Tongue (tissue), 1 donor: ENCODE measurements at regions not wholly inside any gene's neighbourhood (a gene's known extent, or its start where the extent isn't known, plus 50 kb on each side); places are given as distances from the start of the nearest gene placed in this dataset.

ENCODE experiments used
- DNase-seq: peaks from one replicate; pipeline ENCODE4 v3.0.0-alpha.2; 2015

- no peak for DNase-seq
Measured at GRCh38 chr17:15109608-15110007, 155.5 kb downstream of the PMP22 start.

DNA sequence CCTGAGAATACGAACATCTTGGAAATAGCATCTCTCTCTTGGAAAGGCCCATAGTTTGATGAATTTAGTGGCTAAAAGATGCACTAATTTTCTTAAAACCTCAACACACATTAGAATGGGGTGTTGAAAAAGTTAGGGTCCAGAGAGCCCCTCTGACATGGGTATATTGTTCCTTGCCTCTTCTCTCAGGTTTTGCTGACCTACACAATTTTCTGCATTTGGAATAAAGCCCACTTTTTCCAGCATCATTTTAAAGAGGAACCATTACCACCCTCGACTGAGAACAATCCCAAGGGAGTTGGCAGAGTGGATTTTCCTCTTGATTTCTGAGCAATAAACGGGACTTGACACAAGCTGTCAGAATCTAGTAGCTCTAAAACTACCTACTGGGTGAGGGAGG, 156.1 kb downstream of the PMP22 start:
- DNase-seq, result no peak

DNA sequence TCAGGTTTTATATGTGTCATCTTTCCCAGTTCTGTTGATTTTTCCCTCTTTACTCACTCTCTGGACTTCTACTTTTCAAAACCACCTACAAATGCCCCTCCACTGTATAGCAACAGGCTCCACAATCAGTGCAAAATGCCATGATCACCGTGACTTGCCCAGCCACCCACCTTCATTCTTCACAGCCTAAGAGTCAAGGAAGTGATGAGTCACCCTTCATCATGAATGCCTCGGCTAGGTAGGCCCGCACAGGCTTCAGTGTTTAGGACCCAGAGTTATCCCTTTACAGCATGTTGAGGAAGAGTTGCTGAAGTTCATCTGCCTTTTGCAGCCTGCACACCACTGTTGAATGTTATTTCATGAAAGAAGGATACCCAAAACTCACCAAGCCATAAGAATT, 158.6 kb downstream of the PMP22 start:
- DNase-seq, result no peak

- no peak for DNase-seq
Measured at GRCh38 chr17:15103785-15104184, 161.3 kb downstream of the PMP22 start.

GRCh38 chr17:15101175-15101574, 164.0 kb downstream of the PMP22 start:
- no peak for DNase-seq

DNA sequence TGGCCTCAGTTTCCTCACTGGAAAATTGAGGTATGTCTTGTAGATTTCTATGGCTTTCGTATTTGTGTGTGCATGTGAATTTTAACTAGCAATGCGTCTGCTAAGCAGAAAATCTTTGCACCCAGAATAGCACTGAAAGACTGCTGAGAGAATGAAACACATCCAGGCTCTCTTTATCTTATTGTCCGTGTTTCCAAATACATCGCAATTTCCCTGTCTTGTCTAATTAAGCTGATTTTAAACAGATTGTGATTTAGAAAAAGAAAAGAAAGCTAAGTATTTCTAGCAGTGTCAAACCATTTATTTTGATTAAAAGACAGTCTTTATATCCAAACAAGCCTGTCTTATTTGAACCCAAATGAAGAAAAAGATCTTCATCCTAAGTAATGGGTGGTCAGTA, 168.6 kb downstream of the PMP22 start:
- DNase-seq, result peak; percentile 32

- no peak for DNase-seq
Measured at GRCh38 chr17:15095935-15096334, 169.2 kb downstream of the PMP22 start.

DNA sequence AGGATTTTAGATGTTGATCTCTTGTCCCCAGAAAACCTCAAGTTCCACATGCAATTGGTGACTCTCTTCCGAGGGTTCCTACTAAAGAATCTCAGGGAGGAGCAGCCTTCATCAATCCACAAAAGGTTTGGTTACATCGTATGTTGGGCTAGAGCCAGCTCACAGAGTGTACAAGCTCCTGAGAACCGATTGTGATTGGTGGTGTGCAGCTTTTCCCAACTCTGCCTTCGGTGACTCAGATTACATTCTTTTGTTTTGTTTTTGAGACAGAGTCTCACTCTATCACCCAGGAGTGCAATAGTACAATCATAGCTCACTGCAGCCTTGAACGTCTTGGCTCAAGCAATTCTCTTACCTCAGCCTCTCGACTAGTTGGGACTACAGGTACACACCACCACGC, 172.4 kb downstream of the PMP22 start:
- DNase-seq, result no peak

GRCh38 chr17:15092261-15092660, 172.9 kb downstream of the PMP22 start:
- DNase-seq, result no peak

GRCh38 chr17:15091825-15092224, 173.3 kb downstream of the PMP22 start:
- no peak for DNase-seq

GRCh38 chr17:15090533-15090932, 174.6 kb downstream of the PMP22 start:
- DNase-seq, result no peak

DNA sequence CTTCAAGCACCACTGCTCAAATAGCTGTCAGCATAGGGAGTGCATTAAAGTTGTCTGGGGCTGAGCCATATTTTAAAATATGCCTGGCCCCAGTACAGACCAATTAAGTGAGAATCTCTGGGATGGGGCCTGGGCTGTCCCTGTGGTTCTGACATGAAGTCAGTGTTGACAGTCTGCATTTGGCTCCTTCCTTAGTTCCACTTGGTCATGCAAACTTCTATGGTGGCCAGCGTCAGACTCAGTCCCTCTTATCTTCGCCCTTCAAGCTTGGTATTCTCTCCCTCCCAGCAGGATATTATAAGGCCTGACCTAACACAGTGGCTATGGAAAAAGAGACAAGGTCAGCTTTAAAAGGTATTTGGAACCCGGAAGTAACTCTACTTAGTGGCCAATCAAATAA, 177.2 kb downstream of the PMP22 start:
- no peak for DNase-seq

GRCh38 chr17:15086776-15087295, 178.3 kb downstream of the PMP22 start:
- peak; percentile 29 for DNase-seq

DNA sequence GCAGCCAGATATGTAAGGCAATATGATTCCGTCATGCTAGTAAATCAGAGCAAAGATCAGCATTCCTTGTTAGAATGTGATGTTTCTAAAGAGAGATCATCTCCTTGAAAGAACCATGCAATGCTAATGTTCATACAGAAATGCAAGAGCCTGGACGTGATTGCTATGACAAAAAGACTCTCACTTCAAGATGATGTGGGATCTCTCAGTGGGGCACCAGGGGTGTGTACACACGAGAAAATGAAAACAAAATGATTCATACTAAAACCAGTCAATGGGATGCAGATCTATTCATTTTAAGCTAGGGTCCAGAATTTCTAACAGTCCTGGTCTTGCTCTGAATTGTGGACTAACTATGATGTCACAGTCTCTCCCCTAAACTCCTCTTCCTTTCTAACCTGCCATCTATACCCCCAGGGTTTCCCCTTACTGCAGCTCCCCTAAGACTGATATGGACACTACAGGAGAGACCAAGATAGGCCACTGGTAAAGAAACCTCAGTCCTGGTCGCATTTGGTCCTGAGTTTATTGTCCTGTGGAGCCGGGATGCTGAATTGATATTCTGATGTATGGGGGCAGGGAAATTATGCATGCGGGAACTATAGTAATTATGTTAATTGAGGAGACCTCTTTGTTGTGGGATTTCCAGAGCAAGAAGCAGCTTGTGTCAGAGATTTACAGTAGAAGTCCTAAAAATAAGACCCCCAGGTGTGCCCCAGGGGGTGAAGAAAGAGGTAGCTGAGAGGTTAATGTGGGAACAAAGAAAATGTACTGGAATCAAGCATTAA, 179.0 kb downstream of the PMP22 start:
- no peak for DNase-seq

GRCh38 chr17:15083225-15083624, 181.9 kb downstream of the PMP22 start:
- no peak for DNase-seq

DNA sequence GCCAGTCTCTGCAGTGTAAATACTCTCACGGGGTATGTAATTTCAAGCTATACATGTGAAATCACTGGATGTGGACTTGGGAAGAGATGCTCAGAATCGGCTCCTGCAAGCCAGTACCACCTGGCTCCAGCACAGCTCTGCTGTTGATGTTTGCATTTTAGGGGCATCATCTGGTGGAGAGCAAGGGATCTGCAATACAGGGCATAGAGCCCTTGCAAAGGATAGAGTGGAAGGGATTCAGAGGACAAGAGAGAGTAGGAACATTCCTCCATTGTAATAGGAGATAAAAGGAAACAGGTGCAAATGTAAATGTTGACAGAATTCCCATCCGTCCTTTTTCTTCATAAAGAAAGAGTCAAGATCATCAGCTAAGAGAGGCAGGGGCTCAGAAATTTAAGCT, 184.1 kb downstream of the PMP22 start:
- DNase-seq, result no peak

GRCh38 chr17:15078570-15078969, 186.6 kb downstream of the PMP22 start:
- DNase-seq, result no peak

GRCh38 chr17:15076991-15077663, 188.0 kb downstream of the PMP22 start:
- DNase-seq, result no peak

DNA sequence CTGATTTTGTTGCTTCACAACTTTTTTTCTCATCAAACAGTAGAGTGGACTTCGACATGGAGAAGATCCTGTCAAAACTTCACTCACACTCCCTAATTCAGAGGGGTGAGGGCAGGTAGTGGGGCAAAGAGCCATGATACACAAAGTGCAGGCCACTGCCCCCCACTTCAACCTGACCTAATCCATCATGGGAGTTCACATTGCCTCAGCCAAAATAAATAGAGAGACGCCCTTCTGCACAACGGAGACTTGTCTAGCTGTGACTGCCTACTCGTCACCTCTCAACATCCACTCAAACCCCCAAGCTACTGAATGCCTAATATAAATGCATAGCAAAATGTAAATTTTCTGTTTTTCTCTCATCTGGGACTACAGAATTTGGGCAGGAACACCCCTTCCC, 213.2 kb downstream of the PMP22 start:
- DNase-seq, result peak; percentile 12

- DNase-seq, result no peak
Measured at GRCh38 chr17:15049795-15050160, 215.3 kb downstream of the PMP22 start.

DNA sequence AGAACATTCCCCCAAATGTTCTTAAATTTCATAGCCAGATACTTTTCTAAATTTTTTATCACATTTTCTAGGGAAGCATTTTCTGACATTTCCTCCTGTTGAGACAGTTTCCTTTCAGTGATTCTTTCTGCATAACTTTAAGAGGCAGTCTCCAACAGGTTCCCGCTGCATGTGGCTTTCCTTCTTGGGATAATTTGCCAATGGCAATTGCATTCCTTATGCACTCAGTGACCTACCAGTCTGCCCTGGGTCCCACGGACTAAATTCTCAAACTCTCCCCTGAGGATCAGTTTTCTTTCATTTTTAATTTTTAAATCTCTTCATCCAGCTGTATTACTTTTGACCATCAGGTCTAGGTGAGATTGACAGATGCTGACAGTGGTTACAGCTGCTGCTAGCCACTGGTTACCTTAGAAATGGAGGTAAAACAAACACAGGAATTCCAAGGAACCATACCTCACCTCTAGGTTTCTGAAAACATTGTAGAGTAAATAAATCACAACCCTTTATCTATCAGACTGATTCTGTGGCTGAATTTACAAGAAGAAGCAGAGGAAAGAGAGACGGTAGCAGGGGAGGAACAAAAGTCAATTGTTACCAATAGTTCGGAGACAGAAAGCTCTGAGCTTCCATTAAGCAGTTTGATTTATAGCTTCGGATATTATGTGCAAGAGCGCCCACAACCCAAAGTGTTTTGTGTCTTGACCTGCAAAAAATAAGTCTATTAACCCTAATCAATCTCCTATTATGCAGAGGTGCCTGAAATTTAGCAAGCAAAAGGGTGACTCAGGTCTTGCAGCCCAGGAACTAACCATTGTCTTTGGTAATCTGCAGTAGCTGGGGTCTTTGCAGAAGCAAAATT, 216.0 kb downstream of the PMP22 start:
- no peak for DNase-seq

GRCh38 chr17:15048381-15048780, 216.7 kb downstream of the PMP22 start:
- DNase-seq, result no peak

DNA sequence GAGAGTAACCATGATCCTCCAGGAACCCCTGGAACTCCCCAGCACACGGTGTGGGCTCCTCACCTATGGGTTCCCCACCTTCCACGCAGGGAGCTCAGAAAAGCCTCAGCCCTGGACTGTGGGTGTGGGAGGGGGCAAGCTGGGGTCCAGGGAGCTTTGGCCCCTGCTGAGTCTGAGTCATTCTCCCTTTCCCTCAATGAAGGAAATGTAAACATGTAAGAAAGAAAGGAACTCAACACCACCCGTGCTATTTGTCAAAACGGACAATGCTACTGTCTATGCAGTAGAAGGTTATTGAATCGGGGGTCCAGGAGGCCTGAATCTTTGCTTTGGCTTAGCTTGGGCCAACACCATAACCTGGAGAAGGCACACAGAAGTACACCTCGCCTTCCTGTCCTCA, 222.8 kb downstream of the PMP22 start:
- no peak for DNase-seq
